Activated B cell treated with CpG ODN at 0.5 μM for 24 hours (primary cell): ENCODE measurements at regions not wholly inside any gene's neighbourhood (a gene's known extent, or its start where the extent isn't known, plus 50 kb on each side); places are given as distances from the start of the nearest gene placed in this dataset.

Experiments
- ATAC-seq: fragments of 200-7000 bp; cut with Tn5 transposase; one replicate; pipeline ENCODE4 v1.10.0; 2021; ENCODE audit warnings: low read depth, mild to moderate bottlenecking, moderate library complexity
- CTCF ChIA-PET: fragments of 350-600 bp; sonication (Branson Sonifier 250); formaldehyde crosslinking; loops from one replicate; lab custom pipeline; 2021; ENCODE audit warnings: antibody characterized with exemption; lab: Charles Lee
- POLR2A ChIA-PET: fragments of 350-600 bp; sonication (Branson Sonifier 250); formaldehyde crosslinking; loops from one replicate; lab custom pipeline; 2021; ENCODE audit warnings: antibody characterized with exemption; lab: Charles Lee
- DNase-seq: peaks from one replicate; pipeline ENCODE4 v3.0.0; 2022
- H3K27ac Mint-ChIP-seq: one replicate; pipeline ENCODE4 v1.8.0; 2020; ENCODE audit warnings: mixed read lengths
- H3K27me3 Mint-ChIP-seq: one replicate; pipeline ENCODE4 v1.8.0; 2021; ENCODE audit warnings: mixed read lengths
- H3K36me3 Mint-ChIP-seq: one replicate; pipeline ENCODE4 v1.8.0; 2021; ENCODE audit warnings: low read depth, mixed read lengths
- H3K4me1 Mint-ChIP-seq: one replicate; pipeline ENCODE4 v1.8.0; 2021; ENCODE audit warnings: mixed read lengths
- H3K4me3 Mint-ChIP-seq: one replicate; pipeline ENCODE4 v1.8.0; 2020; ENCODE audit warnings: mild to moderate bottlenecking, mixed read lengths
- H3K9me3 Mint-ChIP-seq: one replicate; pipeline ENCODE4 v1.8.0; 2020; ENCODE audit warnings: mixed read lengths
- intact Hi-C: fragments of 100-400 bp; cut with micrococcal nuclease; formaldehyde crosslinking; loops from one replicate; pipeline ENCODE4 v1.15.1; 2024
- TF ChIP-seq, protein P1 (sequence below): fragments of 200-600 bp; IDR thresholded peaks from one replicate; pipeline ENCODE4 v1.8.0; 2022; ENCODE audit warnings: antibody characterized with exemption, mild to moderate bottlenecking

DNA sequence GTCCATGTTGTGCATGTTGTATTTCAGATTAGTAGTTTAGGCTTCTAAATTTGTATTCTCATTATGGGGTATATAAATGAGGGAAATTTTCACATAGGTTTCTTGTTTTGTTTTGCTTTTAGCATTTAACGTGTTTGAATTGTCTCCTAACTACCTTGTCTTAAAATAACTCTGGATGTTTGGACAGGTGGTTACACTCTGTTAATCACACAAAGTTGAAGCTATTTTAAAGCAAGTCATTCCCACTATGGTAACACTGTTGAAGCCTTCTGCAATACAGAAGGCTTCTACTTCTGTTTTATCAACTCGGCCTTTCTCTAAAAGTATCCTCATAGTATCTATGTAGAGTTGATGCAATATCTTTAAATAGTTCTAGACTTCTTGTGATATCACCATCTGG lies 245.3 kb upstream of the HTR2A start:
- no peak for DNase-seq
- H3K27me3 Mint-ChIP-seq, result peaks cover 2% of the 10 kb centered on the region
- TF ChIP-seq, protein P1, sequence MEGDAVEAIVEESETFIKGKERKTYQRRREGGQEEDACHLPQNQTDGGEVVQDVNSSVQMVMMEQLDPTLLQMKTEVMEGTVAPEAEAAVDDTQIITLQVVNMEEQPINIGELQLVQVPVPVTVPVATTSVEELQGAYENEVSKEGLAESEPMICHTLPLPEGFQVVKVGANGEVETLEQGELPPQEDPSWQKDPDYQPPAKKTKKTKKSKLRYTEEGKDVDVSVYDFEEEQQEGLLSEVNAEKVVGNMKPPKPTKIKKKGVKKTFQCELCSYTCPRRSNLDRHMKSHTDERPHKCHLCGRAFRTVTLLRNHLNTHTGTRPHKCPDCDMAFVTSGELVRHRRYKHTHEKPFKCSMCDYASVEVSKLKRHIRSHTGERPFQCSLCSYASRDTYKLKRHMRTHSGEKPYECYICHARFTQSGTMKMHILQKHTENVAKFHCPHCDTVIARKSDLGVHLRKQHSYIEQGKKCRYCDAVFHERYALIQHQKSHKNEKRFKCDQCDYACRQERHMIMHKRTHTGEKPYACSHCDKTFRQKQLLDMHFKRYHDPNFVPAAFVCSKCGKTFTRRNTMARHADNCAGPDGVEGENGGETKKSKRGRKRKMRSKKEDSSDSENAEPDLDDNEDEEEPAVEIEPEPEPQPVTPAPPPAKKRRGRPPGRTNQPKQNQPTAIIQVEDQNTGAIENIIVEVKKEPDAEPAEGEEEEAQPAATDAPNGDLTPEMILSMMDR, result no peak
- no peaks in the 10 kb centered on the region for H3K9me3 Mint-ChIP-seq
- ATAC-seq, result no peak
- POLR2A ChIA-PET, result no interaction called here
- peaks cover 4% of the 10 kb centered on the region for H3K4me1 Mint-ChIP-seq
- CTCF ChIA-PET, result no interaction called here
- intact Hi-C loops, result loop anchor here (10.0 kb wide), 1 partner anchor 177 kb away; no protein-coding TSS in a partner anchor
- no peak overlapping the region for H3K27ac Mint-ChIP-seq
- H3K36me3 Mint-ChIP-seq, result no peaks in the 10 kb centered on the region
- H3K4me3 Mint-ChIP-seq, result no peak overlapping the region

DNA sequence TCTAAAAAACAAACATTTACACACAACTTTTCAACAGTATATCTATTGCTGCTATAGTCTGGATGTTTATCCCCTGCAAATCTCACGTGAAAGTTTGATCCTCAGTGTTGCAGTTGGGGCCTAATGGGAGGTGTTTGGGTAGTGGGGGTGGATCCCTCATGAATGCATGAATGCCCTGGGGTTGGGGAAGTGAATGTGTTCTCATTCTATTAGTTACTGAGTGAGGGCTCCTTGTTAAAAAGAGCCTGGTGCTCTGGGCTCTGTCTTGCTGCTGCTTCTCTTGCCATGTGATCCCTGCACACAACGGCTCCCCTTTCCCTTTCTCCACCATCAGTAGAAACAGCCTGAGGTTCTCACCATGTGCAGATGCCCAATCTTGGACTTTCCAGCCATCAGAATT lies 242.7 kb upstream of the HTR2A start:
- Mint-ChIP-seq H3K27ac (no peak overlapping the region), H3K9me3 (no peaks in the 10 kb centered on the region), H3K27me3 (peaks cover 5% of the 10 kb centered on the region), H3K4me3 (no peak overlapping the region), H3K36me3 (no peaks in the 10 kb centered on the region), H3K4me1 (peaks cover 4% of the 10 kb centered on the region)
- ChIA-PET POLR2A (no interaction called here), CTCF (no interaction called here)
- no peak for ATAC-seq
- intact Hi-C loops, result no loop called here
- TF ChIP-seq, protein P1, result no peak
- no peak for DNase-seq

DNA sequence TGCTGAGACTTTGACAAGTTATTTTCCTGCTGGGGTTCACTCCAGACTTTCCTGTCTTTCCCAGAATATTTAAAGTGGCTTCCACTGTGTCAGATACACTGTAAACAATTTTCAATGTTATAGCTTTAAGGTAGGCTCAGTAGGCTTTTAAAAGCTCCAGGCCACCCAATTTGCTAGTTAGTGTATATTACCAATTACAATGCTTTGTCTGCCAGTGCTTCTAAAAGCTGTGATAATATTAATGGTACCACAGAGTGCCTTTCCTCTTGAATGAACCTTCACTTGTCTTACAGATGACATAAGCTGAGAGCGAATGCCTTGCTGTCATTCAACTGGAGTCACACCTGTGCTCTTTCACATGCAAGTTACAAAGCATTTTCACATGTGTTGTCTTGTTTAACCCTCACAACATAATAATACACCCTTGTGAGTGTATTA lies 239.7 kb upstream of the HTR2A start:
- peaks cover 4% of the 10 kb centered on the region for H3K4me1 Mint-ChIP-seq
- no peak overlapping the region for H3K4me3 Mint-ChIP-seq
- no peaks in the 10 kb centered on the region for H3K36me3 Mint-ChIP-seq
- ChIA-PET POLR2A (no interaction called here), CTCF (no interaction called here)
- no peak overlapping the region for H3K27ac Mint-ChIP-seq
- H3K27me3 Mint-ChIP-seq, result peaks cover 3% of the 10 kb centered on the region
- intact Hi-C loops, result no loop called here
- DNase-seq, result no peak
- no peak for ATAC-seq
- TF ChIP-seq, protein P1, result no peak
- no peaks in the 10 kb centered on the region for H3K9me3 Mint-ChIP-seq

DNA sequence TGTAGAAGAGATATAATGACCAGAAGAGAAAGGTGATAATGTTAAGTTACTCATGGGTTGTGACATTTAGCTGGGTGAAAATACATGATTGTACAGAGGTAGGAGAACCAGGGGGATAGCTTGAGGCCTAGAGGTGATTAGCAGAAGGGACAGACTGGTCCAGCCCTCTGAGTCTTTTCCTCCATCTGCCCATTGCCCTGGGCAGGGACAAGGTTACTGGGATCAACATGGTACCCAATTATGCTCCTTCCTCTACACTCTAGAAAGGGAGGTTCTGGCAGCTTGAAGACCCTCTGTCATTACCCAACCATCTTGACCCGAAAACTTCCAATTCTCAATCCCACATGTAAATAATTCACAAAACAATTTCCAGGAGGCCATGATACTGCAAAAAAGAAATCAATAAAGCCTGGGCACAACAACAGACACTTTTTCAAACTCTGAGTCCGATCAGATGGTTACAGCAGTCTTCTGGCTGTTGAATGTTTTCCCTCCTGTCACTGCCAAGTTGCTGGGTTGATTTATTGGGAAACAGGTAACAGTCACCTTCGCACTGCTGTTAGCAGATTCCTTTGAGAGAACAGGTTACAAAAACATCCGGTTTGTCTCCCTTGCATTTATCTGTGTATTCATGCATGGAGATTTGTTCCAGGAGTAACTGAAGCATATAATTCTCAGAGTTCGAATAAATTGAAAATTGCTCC lies 239.1 kb upstream of the HTR2A start:
- no peaks in the 10 kb centered on the region for H3K36me3 Mint-ChIP-seq
- CTCF ChIA-PET, result no interaction called here
- H3K27ac Mint-ChIP-seq, result no peak overlapping the region
- TF ChIP-seq, protein P1, result no peak
- intact Hi-C loops, result no loop called here
- H3K27me3 Mint-ChIP-seq, result peaks cover 3% of the 10 kb centered on the region
- DNase-seq, result no peak
- H3K4me1 Mint-ChIP-seq, result peaks cover 4% of the 10 kb centered on the region
- H3K9me3 Mint-ChIP-seq, result no peaks in the 10 kb centered on the region
- no peak overlapping the region for H3K4me3 Mint-ChIP-seq
- POLR2A ChIA-PET, result no interaction called here
- no peak for ATAC-seq

DNA sequence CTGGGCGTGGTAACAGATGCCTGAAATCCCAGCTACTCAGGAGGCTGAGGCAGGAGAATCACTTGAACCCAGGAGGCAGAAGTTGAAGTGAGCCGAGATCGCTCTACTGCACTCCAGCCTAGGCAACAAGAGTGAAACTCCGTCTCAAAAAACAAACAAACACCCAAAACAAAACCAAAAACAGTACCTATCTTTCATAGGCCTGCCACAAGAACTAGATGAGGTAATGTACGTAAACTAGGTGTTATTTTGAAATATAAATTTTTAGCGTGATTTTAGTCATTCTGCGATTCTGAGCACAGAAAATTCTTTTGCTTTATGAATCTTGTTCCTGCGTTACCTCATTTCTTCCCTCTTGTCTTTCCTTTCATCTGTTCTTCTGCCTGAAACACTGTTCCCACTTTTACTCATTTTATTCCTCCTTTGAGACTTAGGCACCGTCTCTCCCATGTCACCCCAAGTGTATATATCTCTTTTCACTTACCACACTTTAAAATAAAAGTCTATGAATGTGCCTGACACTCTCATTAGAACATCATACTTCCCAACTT lies 238.2 kb upstream of the HTR2A start:
- Mint-ChIP-seq H3K27me3 (peaks cover 3% of the 10 kb centered on the region), H3K9me3 (no peaks in the 10 kb centered on the region), H3K27ac (no peak overlapping the region), H3K4me1 (peaks cover 4% of the 10 kb centered on the region), H3K36me3 (no peaks in the 10 kb centered on the region), H3K4me3 (no peak overlapping the region)
- TF ChIP-seq, protein P1, result no peak
- DNase-seq (no peak), ATAC-seq (no peak)
- ChIA-PET POLR2A (no interaction called here), CTCF (no interaction called here)
- intact Hi-C loops, result no loop called here
